Activated CD8-positive, alpha-beta memory T cell treated with anti-CD3 and anti-CD28 coated beads for 48 hours (primary cell): ENCODE measurements at regions not wholly inside any gene's neighbourhood (a gene's known extent, or its start where the extent isn't known, plus 50 kb on each side); places are given as distances from the start of the nearest gene placed in this dataset.
"Not testable (repeated sequence)": the region's sequence is repeated elsewhere in the genome, so short reads cannot be mapped to it uniquely, and the experiment has no call there.

Experiments
- DNase-seq, 3 experiments: peaks; one replicate each; pipeline ENCODE4 v3.0.0-alpha.2; 2020; ENCODE audit warnings: low read depth in 2 of 3, low spot score in 2 of 3

GRCh38 chr1:213622365-213623063, 365.3 kb upstream of the PROX1 start:
- DNase-seq: no peak

DNA sequence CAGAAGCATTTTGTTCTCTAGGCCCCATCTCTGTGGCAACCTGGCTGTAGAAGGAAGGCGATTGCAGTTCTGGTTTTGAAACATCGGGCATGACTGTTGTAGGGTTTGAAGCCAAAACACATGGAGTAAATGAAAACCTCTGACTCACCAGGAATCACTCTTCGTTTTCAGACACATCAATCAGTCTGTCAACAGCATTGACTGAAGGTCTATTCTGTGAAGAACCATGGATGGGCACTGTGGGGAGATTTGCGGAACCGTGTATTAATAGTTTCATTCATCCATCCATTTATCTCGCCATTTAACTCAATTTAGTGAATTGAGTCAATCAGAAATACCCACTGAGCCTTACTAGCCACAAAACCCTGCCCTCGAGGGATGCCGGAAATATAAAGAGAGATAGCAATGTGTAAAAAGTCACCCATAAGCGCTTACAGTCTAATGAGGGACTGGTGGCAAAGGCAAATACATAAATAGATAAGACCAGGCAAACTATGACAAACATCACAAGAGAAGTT, 364.6 kb upstream of the PROX1 start:
- DNase-seq: no peak

- DNase-seq: no peak
These were observed 363.9 kb upstream of the PROX1 start for GRCh38 chr1:213623862-213624261.

DNA sequence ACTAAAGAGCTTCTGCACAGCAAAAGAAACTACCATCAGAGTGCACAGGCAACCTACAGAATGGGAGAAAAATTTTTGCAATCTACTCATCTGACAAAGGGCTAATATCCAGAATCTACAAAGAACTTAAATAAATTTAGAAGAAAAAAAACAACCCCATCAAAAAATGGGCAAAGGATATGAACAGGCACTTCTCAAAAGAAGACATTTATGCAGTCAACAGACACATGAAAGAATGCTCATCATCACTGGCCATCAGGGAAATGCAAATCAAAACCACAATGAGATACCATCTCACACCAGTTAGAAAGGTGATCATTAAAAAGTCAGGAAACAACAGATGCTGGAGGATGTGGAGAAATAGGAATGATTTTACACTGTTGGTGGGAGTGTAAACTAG, 351.0 kb upstream of the PROX1 start:
- not testable (repeated sequence) for DNase-seq

GRCh38 chr1:213641312-213641711, 346.5 kb upstream of the PROX1 start:
- DNase-seq: no peak

GRCh38 chr1:213643360-213643759, 344.4 kb upstream of the PROX1 start:
- no peak for DNase-seq

GRCh38 chr1:213647864-213648650, 339.7 kb upstream of the PROX1 start:
- no peak for DNase-seq

GRCh38 chr1:213649373-213649772, 338.4 kb upstream of the PROX1 start:
- DNase-seq: no peak

- no peak for DNase-seq
These were observed 337.2 kb upstream of the PROX1 start for GRCh38 chr1:213650603-213651002.

GRCh38 chr1:213651077-213651476, 336.7 kb upstream of the PROX1 start:
- no peak for DNase-seq

GRCh38 chr1:213652109-213652508, 335.7 kb upstream of the PROX1 start:
- DNase-seq: no peak

DNA sequence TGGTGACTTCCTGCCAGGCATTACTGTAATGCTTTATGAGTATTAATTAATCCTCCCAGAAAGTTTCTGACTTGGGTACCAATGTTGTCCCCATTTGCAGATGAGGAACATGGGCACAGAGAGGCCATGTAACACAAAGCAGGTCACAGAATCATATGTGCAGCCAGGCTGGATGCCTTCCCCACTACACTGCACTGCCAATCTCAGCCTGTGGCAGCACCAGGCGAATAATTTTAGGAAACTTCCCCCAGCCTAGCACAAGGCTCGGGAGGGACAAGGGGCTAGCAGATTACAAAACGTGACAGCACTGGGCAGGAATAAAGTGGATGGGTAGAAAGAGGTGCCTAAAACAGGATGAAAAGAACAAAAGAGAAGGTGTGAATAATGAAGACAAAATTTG, 331.7 kb upstream of the PROX1 start:
- no peak for DNase-seq

DNA sequence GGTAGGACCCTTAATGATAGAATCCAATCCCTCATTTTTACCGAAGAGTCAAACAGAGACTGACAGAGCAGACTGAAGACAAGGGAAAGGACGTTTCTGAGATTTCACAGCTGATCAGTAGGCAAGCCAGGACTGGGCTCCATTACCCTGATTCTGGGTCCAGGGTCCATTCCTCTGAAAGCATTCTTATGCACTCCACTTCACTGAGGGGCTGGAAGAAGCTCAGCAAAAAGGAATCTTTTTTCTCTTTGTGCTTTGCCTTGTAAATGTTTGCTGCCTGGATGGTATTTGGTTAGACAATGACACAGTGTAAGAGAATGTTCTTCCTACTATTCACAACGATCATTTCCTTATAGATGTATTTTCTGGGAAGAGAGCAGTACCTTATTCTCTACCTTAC, 331.3 kb upstream of the PROX1 start:
- no peak for DNase-seq

- no peak for DNase-seq
These were observed 330.8 kb upstream of the PROX1 start for GRCh38 chr1:213657013-213657412.

DNA sequence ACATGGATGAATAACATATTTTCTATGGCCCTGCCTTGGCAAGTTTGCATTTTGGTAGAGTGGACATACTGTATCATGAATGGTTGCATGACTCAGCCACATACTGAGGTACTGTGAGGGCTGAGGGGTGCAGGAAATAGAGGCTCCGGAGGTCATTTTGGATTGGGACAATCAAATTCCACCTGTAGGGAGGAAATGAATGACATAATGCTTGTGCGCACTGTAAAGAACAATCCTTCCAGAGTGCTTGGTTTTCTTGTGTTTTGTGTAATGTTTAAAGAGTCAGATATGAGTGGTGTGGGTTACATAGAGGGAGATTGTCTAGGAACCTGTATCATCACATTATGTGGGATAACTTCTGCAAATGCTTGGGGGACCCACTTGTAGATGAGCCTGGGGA, 329.9 kb upstream of the PROX1 start:
- DNase-seq: no peak

- DNase-seq: no peak
These were observed 329.3 kb upstream of the PROX1 start for GRCh38 chr1:213658457-213658856.

DNA sequence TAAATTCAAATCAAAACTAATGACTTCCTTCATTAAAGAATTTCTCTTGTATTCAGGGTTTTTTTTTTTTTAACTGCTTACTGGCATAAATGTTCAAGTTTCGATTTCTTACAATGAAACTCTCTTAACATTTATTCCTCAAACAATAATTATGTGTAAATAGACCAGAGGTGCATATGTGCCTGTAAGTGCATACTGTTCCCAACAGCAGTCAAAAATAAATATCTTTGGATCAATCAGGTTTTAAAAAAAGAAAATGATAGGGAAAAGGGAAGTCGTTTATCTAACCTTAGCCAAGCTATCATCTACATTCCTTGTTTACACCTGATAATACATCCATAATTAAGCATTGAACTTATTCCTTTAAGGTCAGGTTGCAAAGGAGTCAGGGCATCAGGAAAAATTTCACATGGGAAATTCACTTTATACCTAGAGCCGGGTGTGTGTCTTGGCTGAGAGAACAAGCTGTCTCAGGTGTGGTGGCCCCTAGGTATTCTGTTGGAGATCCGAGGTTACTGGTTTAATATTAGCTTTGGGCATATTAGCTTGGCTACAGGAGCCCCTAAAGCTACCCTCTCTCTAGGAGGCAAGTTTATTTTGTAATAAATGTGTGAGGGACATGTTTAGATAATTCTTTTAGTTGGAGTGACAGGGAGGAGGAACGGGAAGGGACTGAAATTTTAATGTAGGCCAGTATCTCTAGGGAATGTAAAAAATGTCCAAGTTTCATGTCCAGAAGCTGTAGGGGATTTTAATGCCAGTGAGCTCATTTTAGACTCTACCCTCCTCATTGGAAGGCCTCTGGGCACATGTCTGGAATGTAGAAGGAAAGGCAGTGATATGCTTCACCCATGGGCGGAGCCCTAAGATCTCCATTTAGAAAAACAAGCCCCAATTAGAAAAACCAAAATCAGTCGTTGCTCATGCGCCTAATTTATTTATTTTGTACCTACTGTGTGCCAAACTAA, 327.9 kb upstream of the PROX1 start:
- DNase-seq: no peak

GRCh38 chr1:213661302-213661701, 326.5 kb upstream of the PROX1 start:
- no peak for DNase-seq

GRCh38 chr1:213666113-213666512, 321.7 kb upstream of the PROX1 start:
- no peak for DNase-seq

DNA sequence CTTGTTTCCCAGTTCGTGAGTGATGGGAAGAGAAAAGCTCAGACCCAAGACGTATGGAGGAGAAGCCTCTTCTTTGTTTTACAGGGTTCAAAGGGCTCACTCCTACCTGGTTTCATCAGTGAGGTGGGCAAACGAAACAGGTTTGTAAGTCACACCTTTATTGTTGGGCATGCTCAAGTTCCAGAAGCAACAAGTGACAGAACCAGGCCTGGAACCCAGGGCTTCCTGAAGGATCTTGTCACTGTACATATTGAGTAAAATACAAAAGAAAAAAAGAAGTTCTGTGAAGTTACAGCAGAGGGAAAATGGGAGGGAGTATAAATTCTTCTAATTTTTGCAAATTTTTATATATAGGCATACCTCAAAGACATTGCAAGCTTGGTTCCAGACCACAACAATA, 320.9 kb upstream of the PROX1 start:
- no peak for DNase-seq

DNA sequence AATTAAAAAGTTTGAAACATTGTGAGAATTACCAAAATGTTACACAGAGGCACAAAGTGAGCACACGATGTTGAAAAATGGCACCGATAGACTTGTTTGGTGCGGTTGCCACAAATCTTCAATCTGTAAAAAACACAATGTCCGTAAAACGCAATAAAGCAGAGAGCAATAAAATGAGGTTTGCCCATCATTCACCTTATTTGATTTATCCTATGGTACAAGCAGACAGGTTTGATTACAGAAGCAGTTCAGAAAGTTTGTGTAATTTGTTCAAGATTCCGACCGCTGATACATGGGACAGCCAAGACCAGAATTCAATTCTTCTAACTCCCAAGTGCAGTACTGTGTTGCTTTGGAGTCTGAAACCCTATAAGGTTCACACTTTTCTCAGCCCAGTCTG, 318.3 kb upstream of the PROX1 start:
- no peak for DNase-seq
